Sigmoid colon (tissue), 4 donors: ENCODE measurements at regions not wholly inside any gene's neighbourhood (a gene's known extent, or its start where the extent isn't known, plus 50 kb on each side); places are given as distances from the start of the nearest gene placed in this dataset.

ENCODE experiments used
- EP300 ChIP-seq, 4 donors: sonication (generic); formaldehyde crosslinking; IDR thresholded peaks; one replicate each; pipeline ENCODE4 v1.6.1; 2017; ENCODE audit warnings: antibody characterized with exemption in 4 of 4
- POLR2A ChIP-seq, 2 donors: fragments of 450-650 bp; IDR thresholded peaks; one replicate each; pipeline ENCODE4 v1.6.1; 2016; ENCODE audit warnings: antibody characterized with exemption in 2 of 2, mild to moderate bottlenecking in 2 of 2, moderate library complexity in 2 of 2
- POLR2AphosphoS5 ChIP-seq, 4 donors: sonication (generic); formaldehyde crosslinking; IDR thresholded peaks; one replicate each; pipeline ENCODE4 v1.6.1; 2017; ENCODE audit warnings: antibody characterized with exemption in 4 of 4
- TF ChIP-seq, protein P1 (sequence below), 4 experiments: fragments of 450-650 bp in 3 of 4; fragments of 200-600 bp in 1 of 4; IDR thresholded peaks; one replicate each; pipeline ENCODE4 v1.5.1; 2016 to 2019; ENCODE audit warnings: antibody characterized with exemption in 4 of 4, mild to moderate bottlenecking in 3 of 4, moderate library complexity in 2 of 4

DNA sequence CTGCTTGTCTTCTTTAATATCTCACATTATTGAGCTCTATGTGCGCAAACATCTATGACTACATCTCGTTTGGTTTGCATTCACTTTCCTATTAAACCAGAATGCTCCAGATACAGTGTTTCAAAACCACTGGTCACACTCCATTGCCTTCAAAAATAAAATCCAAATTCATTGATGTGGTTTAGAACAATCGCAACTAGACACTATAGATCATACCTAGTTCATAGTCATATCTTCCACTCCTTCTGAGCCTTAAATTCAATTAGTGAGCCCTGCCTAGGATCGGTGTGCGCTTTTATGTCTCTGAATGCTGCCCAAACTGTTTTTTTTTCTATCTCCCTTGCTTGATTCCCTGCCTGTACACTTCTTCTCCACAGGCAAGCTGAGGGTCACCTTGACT lies 238.5 kb upstream of the RGPD4 start:
- TF ChIP-seq, protein P1, sequence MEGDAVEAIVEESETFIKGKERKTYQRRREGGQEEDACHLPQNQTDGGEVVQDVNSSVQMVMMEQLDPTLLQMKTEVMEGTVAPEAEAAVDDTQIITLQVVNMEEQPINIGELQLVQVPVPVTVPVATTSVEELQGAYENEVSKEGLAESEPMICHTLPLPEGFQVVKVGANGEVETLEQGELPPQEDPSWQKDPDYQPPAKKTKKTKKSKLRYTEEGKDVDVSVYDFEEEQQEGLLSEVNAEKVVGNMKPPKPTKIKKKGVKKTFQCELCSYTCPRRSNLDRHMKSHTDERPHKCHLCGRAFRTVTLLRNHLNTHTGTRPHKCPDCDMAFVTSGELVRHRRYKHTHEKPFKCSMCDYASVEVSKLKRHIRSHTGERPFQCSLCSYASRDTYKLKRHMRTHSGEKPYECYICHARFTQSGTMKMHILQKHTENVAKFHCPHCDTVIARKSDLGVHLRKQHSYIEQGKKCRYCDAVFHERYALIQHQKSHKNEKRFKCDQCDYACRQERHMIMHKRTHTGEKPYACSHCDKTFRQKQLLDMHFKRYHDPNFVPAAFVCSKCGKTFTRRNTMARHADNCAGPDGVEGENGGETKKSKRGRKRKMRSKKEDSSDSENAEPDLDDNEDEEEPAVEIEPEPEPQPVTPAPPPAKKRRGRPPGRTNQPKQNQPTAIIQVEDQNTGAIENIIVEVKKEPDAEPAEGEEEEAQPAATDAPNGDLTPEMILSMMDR (IDR thresholded peaks at IDR 0.05), result no peak
- no peak for TF ChIP-seq POLR2AphosphoS5 (IDR thresholded peaks at IDR 0.05)
- TF ChIP-seq POLR2A (IDR thresholded peaks at IDR 0.05), result no peak
- TF ChIP-seq EP300 (IDR thresholded peaks at IDR 0.05), result no peak
